HEK293 (cell line): ENCODE measurements at regions not wholly inside any gene's neighbourhood (a gene's known extent, or its start where the extent isn't known, plus 50 kb on each side); places are given as distances from the start of the nearest gene placed in this dataset.

Source experiments
- CTCF ChIP-seq: fragments of 450-650 bp; formaldehyde crosslinking; IDR thresholded peaks from 2 replicates; pipeline ENCODE4 v1.5.1; 2016; ENCODE audit warnings: missing biosample characterization, missing genetic modification characterization
- KLF16 ChIP-seq: fragments of 450-650 bp; formaldehyde crosslinking; IDR thresholded peaks from 2 replicates; pipeline ENCODE4 v1.5.1; 2017; ENCODE audit warnings: missing biosample characterization, missing genetic modification characterization
- TSHZ1 ChIP-seq: fragments of 450-650 bp; formaldehyde crosslinking; IDR thresholded peaks from 2 replicates; pipeline ENCODE4 v1.5.1; 2016; ENCODE audit warnings: missing biosample characterization, missing genetic modification characterization, borderline replicate concordance
- ZBTB11 ChIP-seq: fragments of 450-650 bp; formaldehyde crosslinking; conservative IDR thresholded peaks from 2 replicates; pipeline ENCODE4 v1.5.1; 2016; ENCODE audit warnings: low read depth, missing biosample characterization, missing genetic modification characterization
- ZNF121 ChIP-seq: fragments of 450-650 bp; formaldehyde crosslinking; IDR thresholded peaks from 2 replicates; pipeline ENCODE4 v1.5.1; 2016; ENCODE audit warnings: missing biosample characterization, missing genetic modification characterization
- ZNF274 ChIP-seq, 2 experiments: fragments of 200-500 bp in 1 of 2; fragments of 450-650 bp in 1 of 2; sonication (Bioruptor generic) in 1 of 2; formaldehyde crosslinking in 1 of 2; IDR thresholded peaks; 2 replicates each; pipeline versions ENCODE4 v1.5.1 to v1.6.1; 2014 to 2016; ENCODE audit warnings: borderline replicate concordance in 1 of 2, inconsistent platforms in 1 of 2, low read length in 1 of 2, missing biosample characterization in 1 of 2, missing genetic modification characterization in 1 of 2
- ZNF639 ChIP-seq: fragments of 450-650 bp; formaldehyde crosslinking; IDR thresholded peaks from 2 replicates; pipeline ENCODE4 v1.5.1; 2016; ENCODE audit warnings: missing biosample characterization, missing genetic modification characterization
- ZNF701 ChIP-seq: fragments of 450-650 bp; formaldehyde crosslinking; IDR thresholded peaks from 2 replicates; pipeline ENCODE4 v1.5.1; 2016; ENCODE audit warnings: missing biosample characterization, missing genetic modification characterization
- ZNF837 ChIP-seq: fragments of 450-650 bp; formaldehyde crosslinking; IDR thresholded peaks from 2 replicates; pipeline ENCODE4 v1.5.1; 2016; ENCODE audit warnings: missing biosample characterization, missing genetic modification characterization

- no peak for TF ChIP-seq ZNF121 (tag by site-specific recombination)
- TF ChIP-seq CTCF (tag by site-specific recombination): no peak
- TF ChIP-seq ZNF837 (tag by site-specific recombination): no peak
- TF ChIP-seq ZNF639 (tag by site-specific recombination): no peak
- no peak for TF ChIP-seq KLF16 (tag by site-specific recombination)
- no peak for TF ChIP-seq ZNF274 (IDR thresholded peaks at IDR 0.05; ENCODE audit: low read length)
- TF ChIP-seq ZNF274 (tag by site-specific recombination; IDR thresholded peaks at IDR 0.05; ENCODE audit: borderline replicate concordance): no peak
- TF ChIP-seq ZBTB11 (tag by site-specific recombination): no peak
- no peak for TF ChIP-seq ZNF701 (tag by site-specific recombination)
- TF ChIP-seq TSHZ1 (tag by site-specific recombination): no peak
These were observed 120.9 kb upstream of the RGMA start for GRCh38 chr15:93209690-93210445.
